Caco-2 (cell line): ENCODE measurements at regions not wholly inside any gene's neighbourhood (a gene's known extent, or its start where the extent isn't known, plus 50 kb on each side); places are given as distances from the start of the nearest gene placed in this dataset.

Experiments used
- BruUV-seq: library from RNA; stranded (reverse); fragments of 400-500 nt; replicated peaks from 2 replicates; lab custom pipeline; 2021; lab: Mats Ljungman, UMichigan
- CTCF ChIA-PET: fragments of 300-600 bp; sonication (Branson Sonifier 250); formaldehyde crosslinking; loops from one replicate; lab custom pipeline; 2022; ENCODE audit warnings: antibody characterized with exemption; lab: Charles Lee
- POLR2A ChIA-PET: fragments of 300-600 bp; sonication (Branson Sonifier 250); formaldehyde crosslinking; loops from one replicate; lab custom pipeline; 2022; ENCODE audit warnings: antibody characterized with exemption; lab: Charles Lee
- DNase-seq, 2 experiments: peaks; one replicate each; pipeline versions ENCODE4 v3.0.0 to v3.0.0-alpha.2; 2020 to 2022
- H3K27me3 ChIP-seq: replicated peaks from 2 replicates; pipeline ENCODE4 v1.6.0; 2011; ENCODE audit warnings: low read length; ENCODE audit not compliant: control insufficient read depth, insufficient read depth
- H3K36me3 ChIP-seq: 2 replicates; pipeline ENCODE4 v1.5.1; 2011; ENCODE audit warnings: low read length; ENCODE audit not compliant: control insufficient read depth, insufficient read depth
- H3K4me1 ChIP-seq: fragments of 250-450 bp; sonication (Bioruptor Pico); 2 replicates; pipeline ENCODE4 v1.5.1; 2020; ENCODE audit warnings: mild to moderate bottlenecking
- H3K4me3 ChIP-seq: 2 replicates; pipeline ENCODE4 v1.5.1; 2011; ENCODE audit warnings: low read depth, mild to moderate bottlenecking, control low read depth, low read length
- H3K9me3 ChIP-seq: fragments of 250-450 bp; sonication (Bioruptor Pico); 2 replicates; pipeline ENCODE4 v1.5.1; 2020; ENCODE audit warnings: mild to moderate bottlenecking, moderate library complexity
- H3K27ac Mint-ChIP-seq: one replicate; pipeline ENCODE4 v1.8.0; 2022; ENCODE audit warnings: mixed read lengths; ENCODE audit not compliant: unreplicated experiment
- H3K27me3 Mint-ChIP-seq: one replicate; pipeline ENCODE4 v1.8.0; 2022; ENCODE audit warnings: mixed read lengths; ENCODE audit not compliant: insufficient read depth, unreplicated experiment
- H3K36me3 Mint-ChIP-seq: one replicate; pipeline ENCODE4 v1.8.0; 2022; ENCODE audit warnings: mild to moderate bottlenecking, mixed read lengths; ENCODE audit not compliant: insufficient read depth, unreplicated experiment
- H3K4me1 Mint-ChIP-seq: one replicate; pipeline ENCODE4 v1.8.0; 2022; ENCODE audit warnings: low read depth, mixed read lengths; ENCODE audit not compliant: unreplicated experiment
- H3K4me3 Mint-ChIP-seq: one replicate; pipeline ENCODE4 v1.8.0; 2022; ENCODE audit warnings: mild to moderate bottlenecking, moderate library complexity, mixed read lengths; ENCODE audit not compliant: unreplicated experiment
- H3K9me3 Mint-ChIP-seq: one replicate; pipeline ENCODE4 v1.8.0; 2022; ENCODE audit warnings: mixed read lengths; ENCODE audit not compliant: unreplicated experiment
- intact Hi-C: fragments of 100-400 bp; cut with micrococcal nuclease; formaldehyde crosslinking; loops from one replicate; pipeline ENCODE4 v1.10.0; 2022; ENCODE audit not compliant: unreplicated experiment
- TF ChIP-seq, protein P1 (sequence below), 2 experiments: fragments of 200-600 bp in 1 of 2; IDR thresholded peaks; 1 replicate in 1 of 2; 2 replicates in 1 of 2; pipeline versions ENCODE4 v1.5.1 to v1.8.0; 2011 to 2022; ENCODE audit warnings: antibody characterized with exemption in 1 of 2, control low read depth in 1 of 2, inconsistent platforms in 1 of 2, low read depth in 1 of 2, low read length in 1 of 2, mild to moderate bottlenecking in 1 of 2, moderate library complexity in 1 of 2; ENCODE audit not compliant: insufficient read depth in 1 of 2, severe bottlenecking in 1 of 2, unreplicated experiment in 1 of 2

DNA sequence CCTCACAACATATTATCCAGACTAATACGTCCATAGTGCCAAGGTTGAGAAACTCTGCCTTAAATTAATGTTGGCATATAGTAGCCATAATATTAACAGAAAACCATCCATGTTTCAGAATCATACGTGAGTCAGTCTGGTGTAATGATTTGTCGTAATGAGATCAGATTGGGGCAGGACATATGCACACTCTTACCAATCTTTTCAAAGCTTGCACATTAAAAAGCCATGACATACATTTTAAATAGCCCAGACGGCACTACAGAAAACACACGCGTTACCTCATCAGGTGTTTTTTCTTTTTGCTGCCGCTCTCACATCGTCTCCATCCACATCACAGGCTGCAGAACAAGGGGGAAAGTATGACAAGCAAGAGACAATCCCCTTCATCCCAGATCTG, 211.6 kb downstream of the NEBL start:
- no peak overlapping the region for H3K4me3 ChIP-seq
- no peaks in the 10 kb centered on the region for H3K27me3 ChIP-seq
- Mint-ChIP-seq H3K4me1 (peaks cover 15% of the 10 kb centered on the region), H3K27ac (no peak overlapping the region), H3K27me3 (no peaks in the 10 kb centered on the region), H3K9me3 (peaks cover 18% of the 10 kb centered on the region), H3K36me3 (no peaks in the 10 kb centered on the region), H3K4me3 (no peak overlapping the region)
- peaks cover 13% of the 10 kb centered on the region for H3K4me1 ChIP-seq
- POLR2A ChIA-PET = no interaction called here
- CTCF ChIA-PET = no interaction called here
- TF ChIP-seq, protein P1, sequence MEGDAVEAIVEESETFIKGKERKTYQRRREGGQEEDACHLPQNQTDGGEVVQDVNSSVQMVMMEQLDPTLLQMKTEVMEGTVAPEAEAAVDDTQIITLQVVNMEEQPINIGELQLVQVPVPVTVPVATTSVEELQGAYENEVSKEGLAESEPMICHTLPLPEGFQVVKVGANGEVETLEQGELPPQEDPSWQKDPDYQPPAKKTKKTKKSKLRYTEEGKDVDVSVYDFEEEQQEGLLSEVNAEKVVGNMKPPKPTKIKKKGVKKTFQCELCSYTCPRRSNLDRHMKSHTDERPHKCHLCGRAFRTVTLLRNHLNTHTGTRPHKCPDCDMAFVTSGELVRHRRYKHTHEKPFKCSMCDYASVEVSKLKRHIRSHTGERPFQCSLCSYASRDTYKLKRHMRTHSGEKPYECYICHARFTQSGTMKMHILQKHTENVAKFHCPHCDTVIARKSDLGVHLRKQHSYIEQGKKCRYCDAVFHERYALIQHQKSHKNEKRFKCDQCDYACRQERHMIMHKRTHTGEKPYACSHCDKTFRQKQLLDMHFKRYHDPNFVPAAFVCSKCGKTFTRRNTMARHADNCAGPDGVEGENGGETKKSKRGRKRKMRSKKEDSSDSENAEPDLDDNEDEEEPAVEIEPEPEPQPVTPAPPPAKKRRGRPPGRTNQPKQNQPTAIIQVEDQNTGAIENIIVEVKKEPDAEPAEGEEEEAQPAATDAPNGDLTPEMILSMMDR (IDR thresholded peaks at IDR 0.05; ENCODE audit: insufficient read depth in 1 of 2, low read depth in 1 of 2, low read length in 1 of 2, severe bottlenecking in 1 of 2, unreplicated experiment in 1 of 2) = no peak
- no peaks in the 10 kb centered on the region for H3K36me3 ChIP-seq
- intact Hi-C loops = no loop called here
- BruUV-seq = no TSS peak
- peaks cover 5% of the 10 kb centered on the region; the same call in 1 of the 2 replicates for H3K9me3 ChIP-seq
- DNase-seq = no peak

- peak in 1 of 2 experiments; percentile 15 for DNase-seq
- no TSS peak for BruUV-seq
- Mint-ChIP-seq H3K4me3 (no peak overlapping the region), H3K9me3 (peaks cover 18% of the 10 kb centered on the region), H3K36me3 (no peaks in the 10 kb centered on the region), H3K27me3 (no peaks in the 10 kb centered on the region), H3K27ac (peak overlapping the region; percentile 22), H3K4me1 (peaks cover 15% of the 10 kb centered on the region)
- H3K36me3 ChIP-seq = no peaks in the 10 kb centered on the region
- peaks cover 13% of the 10 kb centered on the region for H3K4me1 ChIP-seq
- H3K27me3 ChIP-seq = no peaks in the 10 kb centered on the region
- intact Hi-C loops = no loop called here
- ChIA-PET POLR2A (no interaction called here), CTCF (no interaction called here)
- H3K9me3 ChIP-seq = peaks cover 5% of the 10 kb centered on the region; the same call in 1 of the 2 replicates
- no peak overlapping the region for H3K4me3 ChIP-seq
- TF ChIP-seq, protein P1 (IDR thresholded peaks at IDR 0.05; ENCODE audit: insufficient read depth in 1 of 2, low read depth in 1 of 2, low read length in 1 of 2, severe bottlenecking in 1 of 2, unreplicated experiment in 1 of 2) = no peak
Observed at GRCh38 chr10:20683345-20683744, 213.8 kb downstream of the NEBL start.

- Histone ChIP-seq H3K36me3 (no peaks in the 10 kb centered on the region), H3K9me3 (peaks cover 5% of the 10 kb centered on the region; the same call in 1 of the 2 replicates), H3K4me1 (peaks cover 13% of the 10 kb centered on the region), H3K27me3 (no peaks in the 10 kb centered on the region), H3K4me3 (no peak overlapping the region)
- H3K9me3 Mint-ChIP-seq = peaks cover 18% of the 10 kb centered on the region
- no peaks in the 10 kb centered on the region for H3K27me3 Mint-ChIP-seq
- peak overlapping the region; percentile 22 for H3K27ac Mint-ChIP-seq
- ChIA-PET POLR2A (no interaction called here), CTCF (no interaction called here)
- peak in 1 of 2 experiments; percentile 14 for DNase-seq
- TF ChIP-seq, protein P1 (IDR thresholded peaks at IDR 0.05; ENCODE audit: insufficient read depth in 1 of 2, low read depth in 1 of 2, low read length in 1 of 2, severe bottlenecking in 1 of 2, unreplicated experiment in 1 of 2) = no peak
- peaks cover 15% of the 10 kb centered on the region for H3K4me1 Mint-ChIP-seq
- no TSS peak for BruUV-seq
- H3K36me3 Mint-ChIP-seq = no peaks in the 10 kb centered on the region
- H3K4me3 Mint-ChIP-seq = no peak overlapping the region
- intact Hi-C loops = no loop called here
Observed at GRCh38 chr10:20682782-20683181, 214.3 kb downstream of the NEBL start.
